ENCODE measurements at regions not wholly inside any gene's neighbourhood (a gene's known extent, or its start where the extent isn't known, plus 50 kb on each side); places are given as distances from the start of the nearest gene placed in this dataset.

GRCh38 chr7:153151766-153152165 is 392.2 kb downstream of the ACTR3B start:
- DNase-seq: no peak
- ATAC-seq: no peak
- H3K27me3 ChIP-seq: no peaks in the 10 kb centered on the region
- WGBS, 2 donors: 58 to 61% methylated on average over 8 of the region's 8 CpGs
- FAIRE-seq: no peak
- H3K36me3 ChIP-seq: no peaks in the 10 kb centered on the region
- H3K4me3 ChIP-seq: no peak overlapping the region
- no peak overlapping the region for H3K27ac ChIP-seq
- H3K9me3 ChIP-seq: no peaks in the 10 kb centered on the region
- H3K4me1 ChIP-seq: no peaks in the 10 kb centered on the region
- no peak for TF ChIP-seq CTCF (IDR thresholded peaks at IDR 0.05)
- intact Hi-C loops (cut with DNase I): no loop called here

- intact Hi-C loops (cut with DNase I): no loop called here
- no peaks in the 10 kb centered on the region for H3K36me3 ChIP-seq
- H3K9me3 ChIP-seq: no peaks in the 10 kb centered on the region
- 62 to 69% methylated on average over 8 of the region's 8 CpGs for whole genome bisulfite sequencing, 2 donors
- ATAC-seq (no peak), FAIRE-seq (no peak), DNase-seq (no peak)
- H3K4me3 ChIP-seq: no peak overlapping the region
- no peak overlapping the region for H3K27ac ChIP-seq
- no peaks in the 10 kb centered on the region for H3K27me3 ChIP-seq
- TF ChIP-seq CTCF (IDR thresholded peaks at IDR 0.05): no peak
- H3K4me1 ChIP-seq: no peaks in the 10 kb centered on the region
These were observed 393.4 kb downstream of the ACTR3B start for GRCh38 chr7:153152801-153153422.

- TF ChIP-seq CTCF (IDR thresholded peaks at IDR 0.05): no peak
- ATAC-seq (no peak), FAIRE-seq (no peak), DNase-seq (no peak)
- Histone ChIP-seq H3K27ac (no peak overlapping the region), H3K9me3 (no peaks in the 10 kb centered on the region), H3K4me3 (no peak overlapping the region), H3K27me3 (no peaks in the 10 kb centered on the region), H3K4me1 (no peaks in the 10 kb centered on the region), H3K36me3 (no peaks in the 10 kb centered on the region)
- intact Hi-C loops (cut with DNase I): no loop called here
- 53 to 55% methylated on average over 3 of the region's 3 CpGs for WGBS, 2 donors
These were observed 398.6 kb downstream of the ACTR3B start for GRCh38 chr7:153158149-153158548.

GRCh38 chr7:153170287-153170686 is 410.7 kb downstream of the ACTR3B start:
- no peak for FAIRE-seq
- Histone ChIP-seq H3K27me3 (no peaks in the 10 kb centered on the region), H3K9me3 (no peaks in the 10 kb centered on the region), H3K4me1 (no peaks in the 10 kb centered on the region), H3K27ac (no peak overlapping the region), H3K36me3 (no peaks in the 10 kb centered on the region), H3K4me3 (no peak overlapping the region)
- no peak for TF ChIP-seq CTCF (IDR thresholded peaks at IDR 0.05)
- no peak for ATAC-seq
- 69 to 73% methylated on average over 4 of the region's 4 CpGs for WGBS, 2 donors
- no peak for DNase-seq
- intact Hi-C loops (cut with DNase I): no loop called here

- Histone ChIP-seq H3K9me3 (no peaks in the 10 kb centered on the region), H3K27me3 (no peaks in the 10 kb centered on the region), H3K4me1 (no peaks in the 10 kb centered on the region), H3K36me3 (no peaks in the 10 kb centered on the region), H3K4me3 (no peak overlapping the region), H3K27ac (no peak overlapping the region)
- ATAC-seq (no peak), FAIRE-seq (no peak), DNase-seq (no peak)
- intact Hi-C loops (cut with DNase I): no loop called here
- no peak for TF ChIP-seq CTCF (IDR thresholded peaks at IDR 0.05)
These were observed 426.4 kb downstream of the ACTR3B start for GRCh38 chr7:153185936-153186335.

Measured in pancreas (tissue), 10 donors.